Stimulated activated CD8-positive, alpha-beta memory T cell treated with anti-CD3 and anti-CD28 coated beads, Interleukin-7, amount 100 ng/mL, for 1 hour (primary cell): ENCODE measurements at regions not wholly inside any gene's neighbourhood (a gene's known extent, or its start where the extent isn't known, plus 50 kb on each side); places are given as distances from the start of the nearest gene placed in this dataset.

Source experiments
- DNase-seq, 2 donors: peaks; one replicate each; pipeline ENCODE4 v3.0.0-alpha.2; 2020; ENCODE audit warnings: low read depth in 2 of 2

- no peak for DNase-seq
Measured at GRCh38 chr2:236928380-236929037, 157.2 kb upstream of the COPS8 start.

DNA sequence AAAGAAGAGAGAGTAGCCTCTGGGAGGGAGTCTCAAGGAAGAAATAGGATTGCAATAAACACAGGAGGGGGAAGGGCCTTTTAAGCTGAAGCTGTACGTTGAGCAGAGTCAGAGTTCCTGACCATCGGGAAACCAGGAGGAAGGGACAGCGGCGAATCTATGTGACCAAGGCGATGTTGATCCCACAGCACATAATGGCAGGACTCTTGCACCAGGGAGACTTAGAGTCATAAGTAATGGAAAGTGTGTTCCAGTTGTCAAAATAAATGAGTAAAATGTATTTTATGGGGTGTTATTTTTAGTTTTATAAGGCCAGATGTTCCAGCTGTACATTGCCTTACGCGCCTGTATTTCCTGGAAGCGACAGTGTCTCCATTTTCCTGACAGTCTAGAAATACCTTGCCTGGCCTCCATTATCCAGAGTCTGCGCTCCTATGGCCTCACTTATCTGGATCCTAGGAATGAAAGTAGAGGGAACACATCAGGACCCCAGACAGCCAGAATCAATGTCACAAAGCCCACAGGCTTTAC lies 152.8 kb upstream of the COPS8 start:
- DNase-seq, result no peak

GRCh38 chr2:236934166-236934565 lies 151.5 kb upstream of the COPS8 start:
- DNase-seq, result no peak

DNA sequence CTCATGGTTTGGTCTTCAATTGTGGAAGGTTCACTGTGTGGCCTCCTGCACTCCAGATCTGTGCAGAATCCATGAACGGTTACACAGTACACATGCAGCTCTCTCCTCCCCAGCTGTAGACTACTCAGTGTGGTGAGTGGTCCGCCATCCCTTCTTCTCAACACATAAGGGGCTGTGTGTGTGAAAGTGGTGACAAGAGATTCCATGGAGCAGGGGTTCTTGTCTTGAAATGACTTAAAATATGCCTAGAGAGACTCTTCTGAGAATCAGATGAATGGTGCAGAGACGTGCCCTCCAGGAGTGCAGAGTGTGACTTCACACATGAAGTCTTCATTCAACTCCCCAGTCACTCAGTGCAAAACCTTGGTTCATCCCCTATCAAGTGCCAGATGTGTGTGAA lies 151.0 kb upstream of the COPS8 start:
- no peak for DNase-seq

- no peak for DNase-seq
Measured at GRCh38 chr2:236935083-236935482, 150.6 kb upstream of the COPS8 start.

- DNase-seq, result no peak
Measured at GRCh38 chr2:236935631-236936445, 149.9 kb upstream of the COPS8 start.

DNA sequence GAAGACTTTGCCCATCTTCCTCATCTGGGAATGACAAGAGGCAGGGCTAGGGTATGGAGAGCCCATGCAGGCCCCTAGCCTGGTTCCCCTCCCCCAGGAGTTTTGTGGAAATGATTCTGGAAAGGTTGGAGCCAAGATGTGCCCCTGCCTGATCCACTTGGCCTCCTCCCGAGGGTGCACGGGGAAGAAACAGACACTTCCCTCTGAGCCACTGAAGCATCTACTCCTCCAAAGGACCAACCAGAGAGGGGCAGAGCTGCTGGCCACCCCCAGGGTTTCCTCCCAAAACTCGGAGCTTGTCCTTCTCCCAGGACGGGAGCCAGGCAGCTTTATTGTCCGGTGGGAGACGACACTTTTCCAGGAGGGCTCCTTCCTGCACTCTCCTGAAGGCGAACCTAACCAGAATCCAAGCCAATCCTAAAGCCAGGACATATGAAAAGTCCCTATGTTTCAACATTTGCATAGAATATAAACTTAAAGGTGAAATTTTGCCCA lies 149.2 kb upstream of the COPS8 start:
- DNase-seq, result no peak

DNA sequence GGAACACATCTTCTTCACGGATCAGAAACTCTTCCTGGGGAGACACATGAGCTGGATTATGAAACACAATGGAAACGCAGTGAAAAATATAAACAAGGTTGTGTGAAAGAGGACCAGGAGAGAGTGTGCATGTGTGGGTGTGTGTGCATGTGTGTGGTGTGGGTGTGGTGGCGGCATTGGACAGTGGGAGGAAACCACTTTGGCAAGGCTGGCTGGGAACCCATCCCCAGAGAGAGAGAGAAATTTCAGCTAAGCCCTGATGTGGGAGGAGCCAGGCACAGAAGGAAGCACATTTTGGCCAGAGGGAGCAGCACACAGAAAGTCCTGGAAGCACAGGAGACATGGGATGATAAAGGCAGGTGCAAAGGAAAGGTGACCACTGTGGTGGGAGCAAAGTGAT lies 147.6 kb upstream of the COPS8 start:
- DNase-seq, result no peak

DNA sequence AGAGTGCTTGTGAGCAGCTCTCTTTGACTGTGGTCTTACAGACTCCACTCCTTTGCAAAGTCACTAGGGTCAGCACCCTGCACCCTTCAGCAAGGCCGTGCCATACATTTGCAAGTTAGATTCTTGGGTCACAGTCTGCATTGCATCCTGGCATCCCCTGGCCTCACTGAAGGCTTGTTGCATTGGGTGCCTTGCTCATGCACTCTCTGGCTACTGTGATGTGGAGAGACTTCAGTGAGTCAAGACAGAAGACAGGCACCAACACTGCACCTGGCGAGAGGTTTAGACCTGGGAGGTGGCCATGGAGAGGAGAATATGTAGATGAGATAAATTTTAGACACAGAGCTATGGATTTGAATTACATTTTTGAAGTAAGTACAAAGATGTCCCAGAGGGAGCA lies 146.4 kb upstream of the COPS8 start:
- DNase-seq, result no peak

GRCh38 chr2:236939721-236940231 lies 145.9 kb upstream of the COPS8 start:
- DNase-seq, result no peak

GRCh38 chr2:236940497-236940896 lies 145.2 kb upstream of the COPS8 start:
- DNase-seq, result no peak

DNA sequence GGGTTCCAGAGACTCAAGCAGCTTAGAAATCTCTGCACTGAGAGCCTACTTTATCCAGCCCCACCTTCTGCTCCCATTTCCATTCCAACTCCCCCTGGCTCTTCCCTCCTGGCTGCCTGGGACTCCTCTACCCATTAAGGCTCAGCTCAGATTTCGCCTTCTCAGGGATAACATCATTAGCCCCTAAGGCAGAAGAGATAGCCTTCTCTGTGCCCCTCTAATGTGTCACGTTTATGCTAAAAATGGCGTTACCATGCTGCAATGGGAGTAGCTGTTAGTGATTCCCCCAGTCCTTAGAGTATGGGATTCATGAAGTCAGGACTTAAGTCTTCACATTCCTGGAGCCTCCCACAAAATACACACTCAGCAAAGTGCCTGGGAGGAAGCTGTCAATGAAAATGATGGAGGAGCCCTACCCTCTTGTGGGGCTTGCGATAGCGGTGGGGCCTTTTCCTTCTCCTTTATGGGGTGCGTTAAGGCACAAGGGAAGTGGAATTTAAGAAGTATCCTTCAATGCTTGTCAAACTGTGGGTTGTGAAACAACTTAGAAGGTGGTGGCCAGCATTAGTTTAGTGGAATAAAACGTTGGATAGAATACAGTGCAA lies 144.7 kb upstream of the COPS8 start:
- DNase-seq, result no peak

- no peak for DNase-seq
Measured at GRCh38 chr2:236941551-236941950, 144.1 kb upstream of the COPS8 start.

DNA sequence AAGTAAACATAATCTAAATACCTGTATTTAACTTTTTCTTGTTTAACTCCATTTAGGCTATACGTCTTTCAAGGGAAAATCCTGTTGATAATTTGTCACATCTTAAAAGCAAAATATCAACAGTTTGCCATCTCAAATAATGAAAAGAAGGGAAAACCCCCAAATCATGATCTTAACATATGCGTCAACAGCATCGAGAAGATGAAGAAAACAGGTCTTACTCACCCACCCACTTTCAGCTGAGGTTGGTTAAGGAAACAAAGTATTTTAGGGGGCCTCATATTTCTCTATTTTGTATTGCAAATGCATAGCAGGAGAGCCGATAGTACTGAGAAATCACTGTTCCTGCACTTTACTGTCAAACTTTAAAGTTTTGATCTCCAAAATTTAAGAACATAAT lies 143.1 kb upstream of the COPS8 start:
- DNase-seq, result no peak

DNA sequence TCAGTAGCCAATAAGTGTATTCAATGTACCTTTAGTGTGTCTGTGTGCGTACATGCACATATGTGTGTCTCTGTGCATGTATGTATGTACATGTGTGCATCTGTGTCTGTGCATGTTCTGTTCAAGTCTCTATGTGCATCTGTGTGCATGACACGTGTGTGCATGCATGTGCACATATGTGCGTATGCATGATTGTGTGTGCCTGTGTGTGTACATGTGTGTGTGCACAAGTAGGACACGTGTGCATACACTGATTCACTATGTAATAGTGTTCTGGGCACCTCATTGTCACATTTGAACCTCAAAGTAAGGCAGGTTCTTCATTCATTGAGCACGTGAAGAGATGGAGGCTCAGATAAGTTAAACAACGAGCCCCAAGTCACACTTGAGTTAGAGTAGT lies 142.6 kb upstream of the COPS8 start:
- no peak for DNase-seq

DNA sequence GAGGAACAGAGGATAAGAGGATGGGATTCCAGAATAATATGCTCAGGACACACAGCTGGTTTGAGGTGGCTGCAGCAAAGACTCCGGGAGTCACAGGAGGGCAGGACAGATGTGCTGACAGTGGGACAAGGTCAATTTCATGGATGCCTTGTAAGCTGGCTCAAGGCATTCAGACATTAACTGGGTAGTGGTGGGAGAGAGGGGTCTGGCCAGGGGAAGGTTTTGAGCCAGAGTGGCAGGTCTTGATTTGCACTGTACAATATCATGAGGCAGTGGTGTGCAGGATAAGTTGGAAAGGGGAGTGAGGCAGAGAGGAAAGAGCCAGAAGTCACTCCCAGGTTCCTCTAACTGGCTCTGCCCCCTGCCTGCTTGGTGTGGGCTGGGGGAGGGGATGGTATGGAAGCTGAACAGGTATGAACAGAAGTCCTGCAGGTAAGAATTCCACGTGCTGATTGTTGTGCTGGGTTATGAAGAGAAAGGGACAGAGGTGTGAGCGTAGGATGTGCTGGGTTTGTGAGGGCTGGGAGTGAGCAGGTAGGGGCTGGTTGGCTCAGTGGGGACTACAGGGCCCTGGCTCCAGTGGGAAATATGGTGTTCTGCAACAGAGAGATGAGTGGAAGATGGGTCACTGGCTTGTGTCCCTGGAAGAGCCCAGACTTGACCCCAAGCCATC lies 141.7 kb upstream of the COPS8 start:
- no peak for DNase-seq

- no peak for DNase-seq
Measured at GRCh38 chr2:236944561-236944960, 141.1 kb upstream of the COPS8 start.

GRCh38 chr2:236945431-236946016 lies 140.2 kb upstream of the COPS8 start:
- no peak for DNase-seq

DNA sequence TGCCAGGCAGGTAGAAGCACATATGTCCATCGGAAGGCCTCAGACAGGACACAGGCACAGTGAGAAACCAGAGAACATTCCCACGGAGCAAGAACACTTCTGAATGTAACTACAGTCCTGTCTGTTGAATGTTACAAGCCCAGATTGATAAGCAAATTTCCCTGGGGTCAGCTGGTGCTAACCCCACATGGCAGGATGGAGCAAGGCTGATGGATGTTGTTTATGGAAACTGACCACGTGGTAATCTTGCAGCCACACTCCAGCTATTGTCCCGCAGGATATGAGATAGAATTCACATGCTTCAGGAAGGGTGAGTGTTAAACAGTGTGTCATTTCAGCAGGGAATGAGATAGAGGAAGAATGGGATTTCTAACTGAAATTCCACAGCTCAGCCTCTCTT lies 138.8 kb upstream of the COPS8 start:
- DNase-seq, result no peak

DNA sequence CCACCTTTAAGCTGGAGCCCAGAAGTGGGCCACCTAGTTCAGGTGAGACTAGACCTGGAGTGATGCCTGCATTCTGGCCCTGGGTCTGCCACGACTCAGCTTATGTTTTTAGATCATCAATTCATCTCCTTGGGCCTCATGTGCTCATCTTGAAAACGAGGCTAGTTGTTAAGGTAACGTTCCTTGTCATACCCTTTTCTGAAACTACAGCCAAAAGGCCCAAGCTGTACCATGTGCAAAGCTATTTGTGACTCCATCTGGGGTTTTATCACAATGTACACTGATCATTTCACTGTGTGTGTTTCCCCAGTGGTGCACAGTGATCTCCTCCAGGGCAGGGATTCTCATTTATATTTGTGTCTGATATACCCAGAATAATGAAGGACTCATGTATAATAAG lies 138.4 kb upstream of the COPS8 start:
- no peak for DNase-seq

GRCh38 chr2:236947896-236948295 lies 137.8 kb upstream of the COPS8 start:
- no peak for DNase-seq
